ENCODE measurements at regions not wholly inside any gene's neighbourhood (a gene's known extent, or its start where the extent isn't known, plus 50 kb on each side); places are given as distances from the start of the nearest gene placed in this dataset.

- no peak for DNase-seq (ENCODE audit: extremely low read depth, insufficient read length)
- TF ChIP-seq, protein P1, sequence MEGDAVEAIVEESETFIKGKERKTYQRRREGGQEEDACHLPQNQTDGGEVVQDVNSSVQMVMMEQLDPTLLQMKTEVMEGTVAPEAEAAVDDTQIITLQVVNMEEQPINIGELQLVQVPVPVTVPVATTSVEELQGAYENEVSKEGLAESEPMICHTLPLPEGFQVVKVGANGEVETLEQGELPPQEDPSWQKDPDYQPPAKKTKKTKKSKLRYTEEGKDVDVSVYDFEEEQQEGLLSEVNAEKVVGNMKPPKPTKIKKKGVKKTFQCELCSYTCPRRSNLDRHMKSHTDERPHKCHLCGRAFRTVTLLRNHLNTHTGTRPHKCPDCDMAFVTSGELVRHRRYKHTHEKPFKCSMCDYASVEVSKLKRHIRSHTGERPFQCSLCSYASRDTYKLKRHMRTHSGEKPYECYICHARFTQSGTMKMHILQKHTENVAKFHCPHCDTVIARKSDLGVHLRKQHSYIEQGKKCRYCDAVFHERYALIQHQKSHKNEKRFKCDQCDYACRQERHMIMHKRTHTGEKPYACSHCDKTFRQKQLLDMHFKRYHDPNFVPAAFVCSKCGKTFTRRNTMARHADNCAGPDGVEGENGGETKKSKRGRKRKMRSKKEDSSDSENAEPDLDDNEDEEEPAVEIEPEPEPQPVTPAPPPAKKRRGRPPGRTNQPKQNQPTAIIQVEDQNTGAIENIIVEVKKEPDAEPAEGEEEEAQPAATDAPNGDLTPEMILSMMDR (IDR thresholded peaks at IDR 0.05; ENCODE audit: insufficient read depth, low read length, poor library complexity, severe bottlenecking), result no peak
- Histone ChIP-seq H3K4me3 (replicated peaks; ENCODE audit: low read depth, low read length) (no peak overlapping the region), H3K36me3 (ENCODE audit: control insufficient read depth, insufficient read depth, low read length) (no peaks in the 10 kb centered on the region), H3K27me3 (replicated peaks; ENCODE audit: control insufficient read depth, insufficient read depth, low read length) (no peaks in the 10 kb centered on the region)
These were observed 94.9 kb upstream of the MSX1 start for GRCh38 chr4:4764558-4764905.

DNA sequence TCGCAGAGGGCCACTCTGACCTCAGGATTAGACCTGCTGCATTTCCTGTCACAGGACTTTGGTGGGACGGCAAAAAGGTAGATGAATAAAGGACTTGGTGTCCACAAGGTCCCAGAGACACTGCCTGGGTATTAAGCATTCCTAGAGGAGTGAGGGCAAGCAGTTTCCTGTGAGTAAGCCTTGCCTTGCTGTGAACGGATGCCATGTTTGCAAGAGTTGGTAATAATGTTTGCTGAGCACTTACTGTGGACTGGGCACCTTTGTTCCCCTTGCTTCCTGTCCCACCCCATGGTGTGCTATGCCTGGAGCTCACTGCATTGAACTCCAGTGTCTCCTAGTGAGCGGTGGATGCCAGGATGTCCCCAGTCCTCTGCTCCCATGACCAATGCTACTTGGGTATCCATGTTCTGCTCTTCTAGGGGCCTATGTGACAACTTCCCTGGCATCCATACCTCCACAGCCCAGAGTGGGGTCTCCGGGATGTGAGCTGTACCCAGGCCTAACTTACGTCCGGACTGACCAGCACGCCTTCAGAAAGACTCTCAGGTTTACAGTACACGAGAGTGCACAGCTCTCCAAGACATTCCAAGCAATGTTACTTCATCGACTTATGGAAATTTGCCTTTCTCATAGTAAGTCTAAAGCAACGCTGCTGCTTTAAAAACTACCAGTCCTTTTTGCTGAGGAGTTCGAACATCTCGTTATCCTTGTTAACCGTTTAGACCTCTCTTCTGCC is 95.5 kb upstream of the MSX1 start:
- Histone ChIP-seq H3K36me3 (ENCODE audit: control insufficient read depth, insufficient read depth, low read length) (no peaks in the 10 kb centered on the region), H3K4me3 (replicated peaks; ENCODE audit: low read depth, low read length) (peak overlapping the region; percentile 16; the same call in 1 of the 2 replicates)
- DNase-seq (ENCODE audit: extremely low read depth, insufficient read length), result peak; percentile 15

GRCh38 chr4:4762909-4763821 is 96.3 kb upstream of the MSX1 start:
- no peaks in the 10 kb centered on the region for H3K27me3 ChIP-seq (replicated peaks; ENCODE audit: control insufficient read depth, insufficient read depth, low read length)
- H3K36me3 ChIP-seq (ENCODE audit: control insufficient read depth, insufficient read depth, low read length), result no peaks in the 10 kb centered on the region
- peak; percentile 87 for DNase-seq (ENCODE audit: extremely low read depth, insufficient read length)
- H3K4me3 ChIP-seq (replicated peaks; ENCODE audit: low read depth, low read length), result peak overlapping the region; percentile 16
- TF ChIP-seq, protein P1 (IDR thresholded peaks at IDR 0.05; ENCODE audit: insufficient read depth, low read length, poor library complexity, severe bottlenecking), result no peak

More for the DNA sequence above, 95.5 kb upstream of the MSX1 start:
- TF ChIP-seq, protein P1 (IDR thresholded peaks at IDR 0.05; ENCODE audit: insufficient read depth, low read length, poor library complexity, severe bottlenecking), result no peak
- H3K27me3 ChIP-seq (replicated peaks; ENCODE audit: control insufficient read depth, insufficient read depth, low read length), result no peaks in the 10 kb centered on the region

GRCh38 chr4:4762300-4762699 is 97.2 kb upstream of the MSX1 start:
- Histone ChIP-seq H3K4me3 (replicated peaks; ENCODE audit: low read depth, low read length) (no peak overlapping the region), H3K27me3 (replicated peaks; ENCODE audit: control insufficient read depth, insufficient read depth, low read length) (no peaks in the 10 kb centered on the region), H3K36me3 (ENCODE audit: control insufficient read depth, insufficient read depth, low read length) (no peaks in the 10 kb centered on the region)
- TF ChIP-seq, protein P1 (IDR thresholded peaks at IDR 0.05; ENCODE audit: insufficient read depth, low read length, poor library complexity, severe bottlenecking), result no peak
- no peak for DNase-seq (ENCODE audit: extremely low read depth, insufficient read length)

DNA sequence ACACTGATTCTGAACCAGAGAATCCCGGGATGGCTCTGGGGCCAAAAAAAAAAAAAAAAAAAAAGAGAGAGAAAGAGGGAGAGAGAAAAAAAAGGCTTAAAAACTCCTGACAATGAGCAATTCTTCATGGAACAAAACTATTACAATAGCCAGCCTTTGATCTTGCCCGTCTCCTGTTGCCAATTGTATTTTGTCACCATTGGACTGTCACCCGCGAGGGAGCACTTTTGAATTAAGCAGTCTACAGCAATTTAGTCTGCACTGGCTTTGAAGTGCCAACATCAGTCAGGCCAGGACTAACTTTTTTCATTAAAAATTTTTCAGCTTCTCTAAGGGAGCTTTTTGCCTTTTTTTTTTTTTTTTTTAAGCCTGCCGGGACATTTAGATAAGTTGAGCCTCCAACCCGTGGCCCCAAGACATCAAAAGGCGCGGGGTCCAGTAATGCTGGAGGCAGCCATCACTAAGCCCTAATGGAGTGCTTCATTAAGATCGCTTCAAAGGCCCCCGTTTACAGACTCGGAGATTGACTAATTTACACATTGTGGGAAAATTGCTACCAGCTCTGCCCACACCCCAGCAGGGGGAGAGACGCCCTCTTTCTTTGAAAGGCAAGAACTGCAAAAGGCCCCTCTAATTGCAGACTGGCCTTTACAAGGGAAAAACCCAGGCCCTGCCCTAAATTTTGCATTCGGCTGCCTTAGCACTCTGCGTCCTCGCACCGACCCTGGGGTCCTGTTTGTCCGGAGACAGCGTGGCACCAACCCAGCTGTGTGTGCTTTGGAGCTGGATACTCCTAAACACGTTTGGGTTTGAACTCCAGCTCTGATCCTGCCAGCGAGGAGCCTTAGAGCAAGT is 98.1 kb upstream of the MSX1 start:
- Histone ChIP-seq H3K27me3 (replicated peaks; ENCODE audit: control insufficient read depth, insufficient read depth, low read length) (no peaks in the 10 kb centered on the region), H3K4me3 (replicated peaks; ENCODE audit: low read depth, low read length) (no peak overlapping the region), H3K36me3 (ENCODE audit: control insufficient read depth, insufficient read depth, low read length) (no peaks in the 10 kb centered on the region)
- DNase-seq (ENCODE audit: extremely low read depth, insufficient read length), result peak; percentile 29
- TF ChIP-seq, protein P1 (IDR thresholded peaks at IDR 0.05; ENCODE audit: insufficient read depth, low read length, poor library complexity, severe bottlenecking), result peak; percentile 39

All from GM06990 (cell line).